Fibroblast of lung (primary cell): ENCODE measurements at regions not wholly inside any gene's neighbourhood (a gene's known extent, or its start where the extent isn't known, plus 50 kb on each side); places are given as distances from the start of the nearest gene placed in this dataset.

Experiments used
- CTCF ChIP-seq, 2 donors: IDR thresholded peaks in 1 of 2; conservative IDR thresholded peaks in 1 of 2; 1 replicate in 1 of 2; 2 replicates in 1 of 2; pipeline ENCODE4 v1.5.1; 2011 to 2012; ENCODE audit warnings: low read length in 2 of 2, control low read depth in 1 of 2, inconsistent platforms in 1 of 2, low read depth in 1 of 2, mild to moderate bottlenecking in 1 of 2
- EZH2 ChIP-seq: IDR thresholded peaks from 2 replicates; pipeline ENCODE4 v1.5.1; 2012; ENCODE audit warnings: low read length, control low read depth, mild to moderate bottlenecking; ENCODE audit errors: missing control alignments

DNA sequence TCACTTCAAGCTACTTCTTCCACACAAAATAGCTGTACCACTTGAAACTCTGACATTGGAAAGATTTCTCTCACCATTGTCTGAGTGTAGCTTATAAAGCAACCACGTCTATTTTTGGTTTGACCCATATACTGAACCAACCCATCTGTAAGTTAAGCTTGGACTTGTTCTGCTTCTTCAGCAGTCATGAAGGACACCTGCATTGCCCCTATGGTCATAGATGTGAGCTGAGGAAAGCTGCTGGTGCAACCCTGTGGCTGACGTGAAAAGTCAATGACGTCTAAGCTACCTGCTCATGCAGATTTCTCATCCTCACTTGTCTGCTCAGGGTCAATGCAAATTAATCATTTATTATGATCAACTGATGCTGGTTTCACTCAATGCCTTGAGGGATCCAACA lies 417.4 kb downstream of the CETN3 start:
- TF ChIP-seq CTCF (conservative IDR thresholded peaks at IDR 0.05 in 1 of 2, IDR thresholded peaks at IDR 0.05 in 1 of 2; ENCODE audit: low read depth in 1 of 2, low read length in 2 of 2) (no peak), EZH2 (no peak)
